H1 (cell line): ENCODE measurements at regions not wholly inside any gene's neighbourhood (a gene's known extent, or its start where the extent isn't known, plus 50 kb on each side); places are given as distances from the start of the nearest gene placed in this dataset.

ENCODE experiments used
- CTBP2 ChIP-seq: IDR thresholded peaks from 2 replicates; pipeline ENCODE4 v1.7.0; 2011; ENCODE audit warnings: borderline replicate concordance, mild to moderate bottlenecking, moderate library complexity, mixed read lengths, low read length; ENCODE audit not compliant: insufficient read depth, insufficient read length
- NANOG ChIP-seq: IDR thresholded peaks from 2 replicates; pipeline ENCODE4 v1.6.1; 2011; ENCODE audit warnings: low read length, low read depth, mild to moderate bottlenecking, inconsistent platforms; ENCODE audit not compliant: insufficient read depth, poor library complexity, severe bottlenecking

GRCh38 chr3:145620002-145620401 lies 541.0 kb downstream of the PLOD2 start (continued):
- TF ChIP-seq NANOG (no peak), CTBP2 (no peak)
